OCI-LY7 (cell line): ENCODE measurements at regions not wholly inside any gene's neighbourhood (a gene's known extent, or its start where the extent isn't known, plus 50 kb on each side); places are given as distances from the start of the nearest gene placed in this dataset. TPM values are rescaled to one million over a fixed set of nuclear protein-coding genes. Genes with fewer than 3 reads are reported as not detected.

Experiments
- small RNA-seq: library from RNA; depleted of rRNA; stranded (forward); fragments of <200 nt; gene quantifications from one replicate; pipeline ENCODE3, GENCODE V24; 2014

Small RNAs in the stretch of these regions (small RNA-seq; reads per million reads assigned to genes)
- gene CYP2C61P: not detected
